ENCODE measurements at regions not wholly inside any gene's neighbourhood (a gene's known extent, or its start where the extent isn't known, plus 50 kb on each side); places are given as distances from the start of the nearest gene placed in this dataset.

- no peak for TF ChIP-seq MAX (IDR thresholded peaks at IDR 0.05; ENCODE audit: low read depth, low read length)
- TF ChIP-seq POLR2A (IDR thresholded peaks at IDR 0.05; ENCODE audit: extremely low read depth, insufficient read length) = no peak
- no peak for TF ChIP-seq MYC (IDR thresholded peaks at IDR 0.05; ENCODE audit: low read depth, low read length)
- no peak for TF ChIP-seq CTCF (IDR thresholded peaks at IDR 0.05; ENCODE audit: low read depth, low read length)
- H3K4me3 ChIP-seq (ENCODE audit: low read depth, low read length) = no peak overlapping the region
- DNase-seq (ENCODE audit: low read depth) = no peak
Observed at GRCh38 chr11:134691985-134692384, 279.9 kb upstream of the B3GAT1 start.

GRCh38 chr11:134691295-134691873, 279.3 kb upstream of the B3GAT1 start:
- TF ChIP-seq POLR2A (IDR thresholded peaks at IDR 0.05; ENCODE audit: extremely low read depth, insufficient read length) (no peak), CTCF (IDR thresholded peaks at IDR 0.05; ENCODE audit: low read depth, low read length) (no peak), MAX (IDR thresholded peaks at IDR 0.05; ENCODE audit: low read depth, low read length) (no peak), MYC (IDR thresholded peaks at IDR 0.05; ENCODE audit: low read depth, low read length) (no peak)
- H3K4me3 ChIP-seq (ENCODE audit: low read depth, low read length) = no peak overlapping the region
- DNase-seq (ENCODE audit: low read depth) = no peak

GRCh38 chr11:134689886-134690285, 277.8 kb upstream of the B3GAT1 start:
- H3K4me3 ChIP-seq (ENCODE audit: low read depth, low read length) = no peak overlapping the region
- DNase-seq (ENCODE audit: low read depth) = no peak
- TF ChIP-seq CTCF (IDR thresholded peaks at IDR 0.05; ENCODE audit: low read depth, low read length) = no peak
- no peak for TF ChIP-seq MYC (IDR thresholded peaks at IDR 0.05; ENCODE audit: low read depth, low read length)
- no peak for TF ChIP-seq POLR2A (IDR thresholded peaks at IDR 0.05; ENCODE audit: extremely low read depth, insufficient read length)
- TF ChIP-seq MAX (IDR thresholded peaks at IDR 0.05; ENCODE audit: low read depth, low read length) = no peak

- H3K4me3 ChIP-seq (ENCODE audit: low read depth, low read length) = no peak overlapping the region
- no peak for DNase-seq (ENCODE audit: low read depth)
- no peak for TF ChIP-seq CTCF (IDR thresholded peaks at IDR 0.05; ENCODE audit: low read depth, low read length)
- no peak for TF ChIP-seq POLR2A (IDR thresholded peaks at IDR 0.05; ENCODE audit: extremely low read depth, insufficient read length)
- no peak for TF ChIP-seq MAX (IDR thresholded peaks at IDR 0.05; ENCODE audit: low read depth, low read length)
- TF ChIP-seq MYC (IDR thresholded peaks at IDR 0.05; ENCODE audit: low read depth, low read length) = no peak
Observed at GRCh38 chr11:134687548-134687947, 275.5 kb upstream of the B3GAT1 start.

- no peak for DNase-seq (ENCODE audit: low read depth)
Observed at GRCh38 chr11:134686460-134687061, 274.5 kb upstream of the B3GAT1 start.

More at GRCh38 chr11:134686460-134687061, 274.5 kb upstream of the B3GAT1 start:
- no peak for TF ChIP-seq CTCF (IDR thresholded peaks at IDR 0.05; ENCODE audit: low read depth, low read length)
- no peak for TF ChIP-seq MAX (IDR thresholded peaks at IDR 0.05; ENCODE audit: low read depth, low read length)
- H3K4me3 ChIP-seq (ENCODE audit: low read depth, low read length) = no peak overlapping the region

Measured in NB4 (cell line).